HepG2 (cell line): ENCODE measurements at regions not wholly inside any gene's neighbourhood (a gene's known extent, or its start where the extent isn't known, plus 50 kb on each side); places are given as distances from the start of the nearest gene placed in this dataset.

Source experiments
- ATAC-seq: fragments of 200-7000 bp; cut with Tn5 transposase; 3 replicates; pipeline ENCODE4 v1.9.1; 2020; ENCODE audit warnings: mild to moderate bottlenecking, moderate library complexity
- BruUV-seq: library from RNA; stranded (reverse); fragments of 400-500 nt; replicated peaks from 2 replicates; lab custom pipeline; 2021; lab: Mats Ljungman, UMichigan
- CTCF ChIA-PET: fragments of 300-600 bp; formaldehyde crosslinking; extraction: SDS; loops from one replicate; lab custom pipeline; 2021; ENCODE audit warnings: low total read pairs, inconsistent platforms, low intra/inter-chr PET ratio; lab: Yijun Ruan, JAX
- POLR2A ChIA-PET: fragments of 350-600 bp; sonication (Branson Sonifier 250); formaldehyde crosslinking; loops from one replicate; lab custom pipeline; 2020; ENCODE audit warnings: antibody characterized with exemption, inconsistent platforms; lab: Yijun Ruan, JAX
- DNase-seq: peaks from one replicate; pipeline ENCODE4 v3.0.0-alpha.2; 2015; ENCODE audit warnings: low spot score
- FAIRE-seq: peaks from 3 replicates; lab custom pipeline; 2011; peaks lifted over from hg19 to GRCh38; lab: Jason Lieb, UNC
- H2AFZ ChIP-seq: one replicate; pipeline ENCODE4 v1.6.1; 2011; ENCODE audit warnings: low read length, inconsistent platforms
- H3K27ac ChIP-seq: fragments of 300-600 bp; 3 replicates; pipeline ENCODE4 v1.8.0; 2011; ENCODE audit warnings: mixed run types, mild to moderate bottlenecking, mixed read lengths, low read length, inconsistent platforms; ENCODE audit not compliant: insufficient read depth; ENCODE audit errors: extremely low read length
- H3K27me3 ChIP-seq, 2 experiments: fragments of 200-600 bp in 1 of 2; 2 replicates in 1 of 2; 3 replicates in 1 of 2; pipeline versions ENCODE4 v1.6.0 to v1.8.0; 2011; ENCODE audit warnings: low read length in 2 of 2, mild to moderate bottlenecking in 2 of 2, moderate library complexity in 2 of 2, inconsistent platforms in 1 of 2; ENCODE audit not compliant: insufficient read depth in 2 of 2, control insufficient read depth in 1 of 2
- H3K36me3 ChIP-seq, 2 experiments: fragments of 200-600 bp in 1 of 2; replicated peaks in 1 of 2; 2 replicates in 1 of 2; 3 replicates in 1 of 2; pipeline versions ENCODE4 v1.5.1 to v1.8.0; 2011; ENCODE audit warnings: low read length in 2 of 2, inconsistent platforms in 1 of 2; ENCODE audit not compliant: insufficient read depth in 2 of 2, control insufficient read depth in 1 of 2
- H3K4me1 ChIP-seq: 2 replicates; pipeline ENCODE4 v1.5.1; 2012; ENCODE audit warnings: low read length, inconsistent platforms; ENCODE audit not compliant: insufficient read depth
- H3K4me2 ChIP-seq: 2 replicates; pipeline ENCODE4 v1.6.0; 2011; ENCODE audit warnings: low read depth, low read length, inconsistent platforms
- H3K4me3 ChIP-seq, 3 experiments: fragments of 200-600 bp in 1 of 3; sonication (generic), shearing (Covaris generic) in 1 of 3; replicated peaks in 1 of 3; 2 replicates each; pipeline ENCODE4 v1.5.1; 2011 to 2016; ENCODE audit warnings: low read length in 3 of 3, inconsistent platforms in 2 of 3, low read depth in 2 of 3, mild to moderate bottlenecking in 2 of 3, control low read depth in 1 of 3, mixed read lengths in 1 of 3; ENCODE audit not compliant: insufficient read depth in 1 of 3
- H3K79me2 ChIP-seq: one replicate; pipeline ENCODE4 v1.6.1; 2011; ENCODE audit warnings: low read length, inconsistent platforms; ENCODE audit not compliant: insufficient read depth
- H3K9ac ChIP-seq: 2 replicates; pipeline ENCODE4 v1.6.0; 2011; ENCODE audit warnings: mild to moderate bottlenecking, low read depth, low read length, inconsistent platforms; ENCODE audit not compliant: insufficient read depth
- H3K9me3 ChIP-seq: 2 replicates; pipeline ENCODE4 v1.5.1; 2012; ENCODE audit warnings: mild to moderate bottlenecking, low read length
- H4K20me1 ChIP-seq: 2 replicates; pipeline ENCODE4 v1.6.0; 2011; ENCODE audit warnings: inconsistent platforms, mild to moderate bottlenecking, low read length, moderate library complexity; ENCODE audit not compliant: insufficient read depth
- ATF7 ChIP-seq, 2 experiments: fragments of 450-650 bp in 1 of 2; sonication (generic) in 1 of 2; formaldehyde crosslinking in 1 of 2; IDR thresholded peaks; 2 replicates each; pipeline versions ENCODE4 v1.4.0 to v1.6.1; 2016 to 2020; ENCODE audit warnings: antibody characterized with exemption in 1 of 2, mild to moderate bottlenecking in 1 of 2, missing genetic modification reagents in 1 of 2
- MAFK ChIP-seq, 2 experiments: IDR thresholded peaks in 1 of 2; conservative IDR thresholded peaks in 1 of 2; 2 replicates each; pipeline ENCODE4 v1.6.1; 2011; ENCODE audit warnings: improper control_type of control experiment in 2 of 2, low read length in 2 of 2
- RBFOX2 ChIP-seq: fragments of 200-400 bp; formaldehyde crosslinking; IDR thresholded peaks from 2 replicates; pipeline ENCODE4 v1.6.1; 2017; ENCODE audit warnings: low read depth, mild to moderate bottlenecking, low read length
- ZNF468 ChIP-seq: sonication (generic); formaldehyde crosslinking; IDR thresholded peaks from 2 replicates; pipeline ENCODE4 v1.8.0; 2022; ENCODE audit warnings: mild to moderate bottlenecking, moderate library complexity, missing genetic modification reagents
- WGBS: methylation state at CpG from one replicate; pipeline ENCODE4 v1.1.6; 2017; ENCODE audit warnings: low lambda C conversion rate; 5-methylcytosine and 5-hydroxymethylcytosine counted together
- in situ Hi-C: cut with HindIII; loops from 2 replicates; pipeline ENCODE4 v1.10.0; 2017; ENCODE audit warnings: low pct_unique_long_range_greater_than_20kb; ENCODE audit not compliant: extremely low pct_ligation_motif_present
- intact Hi-C: fragments of 100-400 bp; cut with micrococcal nuclease; formaldehyde crosslinking; loops from one replicate; pipeline ENCODE4 v1.10.0; 2022; ENCODE audit not compliant: unreplicated experiment

DNA sequence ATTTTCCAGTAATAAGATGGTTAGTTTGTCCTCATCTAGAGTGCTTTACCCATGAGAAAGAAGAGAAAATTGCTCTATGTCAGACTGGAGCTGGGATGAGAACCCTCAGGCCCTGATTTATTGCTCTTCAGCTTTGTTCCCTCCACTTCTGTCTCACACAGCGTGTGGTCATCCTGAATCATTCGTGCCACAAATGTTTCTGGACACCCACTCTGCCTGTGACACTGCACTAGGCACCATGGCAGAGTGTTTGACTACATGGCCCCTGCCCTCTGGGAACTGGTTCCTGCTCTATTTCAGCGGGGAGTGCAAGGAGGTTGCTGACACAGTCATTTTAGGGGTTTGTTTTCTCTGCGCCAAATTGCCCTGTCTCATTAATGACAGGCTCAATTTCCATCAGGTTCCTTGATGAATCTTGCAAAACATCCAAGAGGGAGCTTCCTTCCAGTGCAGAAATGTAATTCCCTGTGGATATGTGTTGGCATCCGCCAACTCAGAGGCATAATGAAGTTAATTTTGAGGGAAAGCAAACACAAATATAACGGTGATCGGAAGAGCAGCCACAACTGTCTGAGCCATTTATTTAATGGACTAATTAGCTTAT, 207.5 kb downstream of the CLIC5 start:
- TF ChIP-seq MAFK (conservative IDR thresholded peaks at IDR 0.05 in 1 of 2, IDR thresholded peaks at IDR 0.05 in 1 of 2; ENCODE audit: low read length in 2 of 2) (peak in 1 of 2 experiments; percentile 28; a peak in 1 of 4 replicates), ATF7 (IDR thresholded peaks at IDR 0.05) (no peak), ATF7 (CRISPR knock-in tag; IDR thresholded peaks at IDR 0.05) (no peak), ZNF468 (CRISPR knock-in tag) (no peak)
- Histone ChIP-seq H3K36me3 (no peaks in the 10 kb centered on the region), H3K9ac (no peak overlapping the region), H3K4me2 (no peak overlapping the region), H3K27me3 (no peaks in the 10 kb centered on the region; a peak in 1 of 5 replicates), H3K27ac (no peak overlapping the region), H2AFZ (no peak overlapping the region), H3K4me1 (no peaks in the 10 kb centered on the region), H4K20me1 (no peaks in the 10 kb centered on the region), H3K79me2 (no peaks in the 10 kb centered on the region), H3K4me3 (no peak overlapping the region), H3K9me3 (no peaks in the 10 kb centered on the region; the same call in 1 of the 2 replicates)
- DNase-seq (no peak), FAIRE-seq (no peak), ATAC-seq (no peak)
- no TSS peak for BruUV-seq
- POLR2A ChIA-PET: no interaction called here
- in situ Hi-C loops (no loop called here), intact Hi-C loops (no loop called here)
- CTCF ChIA-PET: no interaction called here
- whole genome bisulfite sequencing: 39% methylated on average over 7 of the region's 7 CpGs

DNA sequence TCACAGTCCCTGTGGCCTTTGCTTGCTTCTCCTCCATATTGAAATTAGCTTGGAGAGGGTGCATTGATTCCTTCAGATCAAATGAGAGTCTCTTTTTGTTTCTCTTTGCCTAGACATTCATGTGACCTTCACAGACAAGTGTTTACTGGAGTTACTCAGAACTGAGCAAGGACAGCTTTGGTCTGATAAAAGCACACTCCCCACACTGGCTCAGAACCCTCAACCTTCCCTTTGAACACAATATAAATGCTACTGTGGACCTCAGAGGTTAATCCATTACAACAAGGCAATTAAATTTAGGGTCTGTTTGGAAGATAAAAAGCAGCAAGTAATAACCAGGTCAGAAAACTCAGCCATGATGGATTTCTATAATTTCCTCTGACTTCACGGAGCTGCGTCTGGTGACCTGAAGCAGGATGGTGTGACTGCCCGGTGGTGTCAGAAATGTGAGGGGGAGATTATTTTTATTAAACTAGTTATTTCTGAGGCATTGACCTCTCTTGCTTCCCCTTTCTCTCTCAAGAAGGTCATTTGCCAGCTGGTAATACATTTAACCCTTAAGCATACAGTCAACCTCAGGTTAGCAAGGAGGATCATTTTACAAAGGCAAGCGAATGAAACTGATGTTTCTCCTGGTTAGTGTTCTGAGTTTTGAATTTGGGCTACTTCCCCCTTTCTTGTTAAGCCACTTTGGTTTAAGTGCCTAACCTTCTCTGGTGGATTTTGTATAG, 208.2 kb downstream of the CLIC5 start:
- intact Hi-C loops (no loop called here), in situ Hi-C loops (no loop called here)
- no peaks in the 10 kb centered on the region; the same call in 1 of the 2 replicates for H3K9me3 ChIP-seq
- H3K9ac ChIP-seq: no peak overlapping the region
- H3K4me3 ChIP-seq: no peak overlapping the region
- no peak overlapping the region for H2AFZ ChIP-seq
- no peaks in the 10 kb centered on the region for H3K36me3 ChIP-seq
- no TSS peak for BruUV-seq
- no peaks in the 10 kb centered on the region for H3K4me1 ChIP-seq
- TF ChIP-seq RBFOX2: no peak
- H3K79me2 ChIP-seq: no peaks in the 10 kb centered on the region
- H3K27ac ChIP-seq: no peak overlapping the region
- H3K4me2 ChIP-seq: no peak overlapping the region
- no peak for FAIRE-seq
- no peaks in the 10 kb centered on the region for H4K20me1 ChIP-seq
- DNase-seq: no peak
- 63% methylated on average over 4 of the region's 4 CpGs for WGBS
- POLR2A ChIA-PET: no interaction called here
- no peak for ATAC-seq
- no peaks in the 10 kb centered on the region; a peak in 1 of 5 replicates for H3K27me3 ChIP-seq
- CTCF ChIA-PET: no interaction called here
